T-helper 1 cell treated with Interleukin-12 subunit alpha and Interleukin-12 subunit beta and Interleukin-4 antibody, amounts not matched to agents 30 μg/mL and 1 μg/mL, for 36 hours (primary cell): ENCODE measurements at regions not wholly inside any gene's neighbourhood (a gene's known extent, or its start where the extent isn't known, plus 50 kb on each side); places are given as distances from the start of the nearest gene placed in this dataset.
"Not testable (repeated sequence)": the region's sequence is repeated elsewhere in the genome, so short reads cannot be mapped to it uniquely, and the experiment has no call there.

Experiments
- H3K27ac Mint-ChIP-seq: one replicate; pipeline ENCODE4 v1.8.0; 2021; ENCODE audit warnings: mild to moderate bottlenecking, mixed read lengths
- H3K27me3 Mint-ChIP-seq: one replicate; pipeline ENCODE4 v1.8.0; 2021; ENCODE audit warnings: low read depth, mixed read lengths
- H3K36me3 Mint-ChIP-seq: one replicate; pipeline ENCODE4 v1.8.0; 2021; ENCODE audit warnings: low read depth, mixed read lengths
- H3K4me1 Mint-ChIP-seq: one replicate; pipeline ENCODE4 v1.8.0; 2021; ENCODE audit warnings: low read depth, mixed read lengths
- H3K4me3 Mint-ChIP-seq: one replicate; pipeline ENCODE4 v1.8.0; 2021; ENCODE audit warnings: mild to moderate bottlenecking, moderate library complexity, mixed read lengths
- H3K9me3 Mint-ChIP-seq: one replicate; pipeline ENCODE4 v1.8.0; 2021; ENCODE audit warnings: mixed read lengths

DNA sequence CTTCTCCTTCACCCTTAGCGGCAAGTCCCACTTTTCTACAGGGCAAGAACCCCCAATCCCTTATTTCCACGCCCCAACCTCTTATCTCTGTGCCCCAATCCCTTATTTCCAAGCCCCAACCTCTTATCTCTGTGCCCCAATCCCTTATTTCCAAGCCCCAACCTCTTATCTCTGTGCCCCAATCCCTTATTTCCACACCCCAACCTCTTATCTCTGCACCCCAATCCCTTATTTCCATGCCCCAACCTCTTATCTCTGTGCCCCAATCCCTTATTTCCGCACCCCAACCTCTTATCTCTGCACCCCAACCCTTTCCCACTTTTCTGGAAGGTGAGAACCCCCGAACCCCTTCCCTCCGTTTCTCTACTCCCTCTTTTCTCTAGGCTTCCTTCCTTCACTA lies 116.1 kb upstream of the GJE1 start:
- not testable (repeated sequence) for H3K27ac Mint-ChIP-seq, H3K36me3 Mint-ChIP-seq, H3K4me3 Mint-ChIP-seq, H3K27me3 Mint-ChIP-seq, H3K9me3 Mint-ChIP-seq, H3K4me1 Mint-ChIP-seq

DNA sequence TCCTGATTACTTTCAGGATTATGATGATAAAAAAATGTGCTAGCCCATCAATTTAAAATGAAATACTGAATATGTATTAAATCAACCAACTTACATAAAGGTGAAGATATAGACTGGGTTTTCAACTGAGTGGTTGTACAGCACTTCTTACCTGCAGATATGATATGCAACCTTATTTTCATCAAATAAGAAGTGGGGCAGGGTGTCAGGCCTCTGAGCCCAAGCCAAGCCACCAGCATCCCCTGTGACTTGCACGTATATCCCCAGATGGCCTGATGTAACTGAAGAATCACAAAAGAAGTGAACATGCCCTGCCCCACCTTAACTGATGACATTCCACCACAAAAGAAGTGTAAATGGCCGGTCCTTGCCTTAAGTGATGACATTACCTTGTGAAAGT lies 117.3 kb upstream of the GJE1 start:
- not testable (repeated sequence) for H3K27ac Mint-ChIP-seq, H3K36me3 Mint-ChIP-seq, H3K27me3 Mint-ChIP-seq, H3K9me3 Mint-ChIP-seq, H3K4me3 Mint-ChIP-seq, H3K4me1 Mint-ChIP-seq

DNA sequence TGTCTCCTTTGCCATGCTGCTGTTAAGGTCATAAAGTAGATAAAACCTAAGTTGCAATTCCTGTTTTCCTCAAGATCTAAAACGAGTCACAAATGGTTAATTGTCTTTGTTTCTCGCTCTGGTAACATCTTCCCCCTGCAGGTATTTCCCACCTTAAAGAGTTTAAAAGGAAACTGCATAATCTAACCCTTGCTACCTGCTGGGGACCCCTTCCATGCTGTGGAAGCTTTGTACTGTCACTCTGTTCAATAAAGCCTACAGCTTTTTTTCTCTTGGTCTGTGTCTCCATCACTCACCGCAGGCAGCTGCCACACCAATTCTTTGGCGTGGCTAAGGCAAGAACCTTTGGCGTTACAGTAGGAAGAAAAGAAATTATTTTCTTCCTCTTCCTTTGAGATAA lies 117.7 kb upstream of the GJE1 start:
- Mint-ChIP-seq H3K4me1 (no peaks in the 10 kb centered on the region), H3K9me3 (no peaks in the 10 kb centered on the region), H3K27me3 (peaks cover 4% of the 10 kb centered on the region), H3K27ac (no peak overlapping the region), H3K4me3 (no peak overlapping the region), H3K36me3 (no peaks in the 10 kb centered on the region)

DNA sequence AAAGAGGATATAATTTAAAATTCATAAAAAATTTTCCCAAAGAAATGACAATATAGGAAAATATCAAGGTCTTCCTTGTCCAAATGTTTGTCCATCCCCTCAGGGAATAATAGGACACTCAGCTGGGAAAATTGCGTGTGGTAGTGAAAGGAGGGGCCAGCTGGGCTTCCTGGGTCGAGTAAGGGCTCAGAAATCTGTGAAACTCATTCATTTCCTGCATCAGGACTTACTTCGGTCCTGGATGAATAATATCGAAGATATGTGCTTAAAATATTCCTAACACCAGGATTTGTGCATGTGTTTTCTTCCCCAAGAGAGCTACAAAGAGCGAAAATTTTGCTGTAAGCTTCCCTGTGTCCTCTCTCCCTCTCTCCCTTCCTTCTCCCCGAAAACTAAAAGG lies 118.2 kb upstream of the GJE1 start:
- Mint-ChIP-seq H3K9me3 (no peaks in the 10 kb centered on the region), H3K27ac (no peak overlapping the region), H3K36me3 (no peaks in the 10 kb centered on the region), H3K27me3 (peaks cover 4% of the 10 kb centered on the region), H3K4me3 (no peak overlapping the region), H3K4me1 (no peaks in the 10 kb centered on the region)

DNA sequence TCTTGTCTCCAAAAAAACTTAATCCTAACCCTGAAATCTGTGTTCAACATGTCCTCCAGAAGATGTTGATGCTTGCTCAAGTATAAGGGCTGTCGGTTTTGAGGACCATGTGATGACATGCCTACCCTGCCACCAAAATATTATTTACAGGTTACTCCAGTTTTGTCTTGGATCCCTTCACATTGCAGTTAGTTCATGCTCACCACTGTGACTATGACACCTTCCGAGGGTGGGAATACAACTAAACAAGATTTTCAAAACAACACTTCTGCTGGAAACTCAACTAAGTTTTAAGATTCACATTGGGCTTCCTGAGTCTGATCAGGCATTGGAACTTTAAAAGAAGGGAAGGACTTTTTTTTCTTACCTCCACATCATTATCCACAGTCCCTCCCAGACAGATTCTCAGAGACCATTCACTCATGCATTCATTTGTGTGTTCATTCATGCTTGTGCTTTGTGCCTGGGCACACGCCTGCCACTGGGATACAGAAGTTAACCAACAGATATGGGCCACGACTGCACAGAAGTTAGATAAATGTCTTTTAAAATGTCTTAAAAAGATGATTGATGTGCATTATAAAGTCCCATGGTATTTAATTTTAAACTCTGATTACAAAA lies 118.7 kb upstream of the GJE1 start:
- H3K9me3 Mint-ChIP-seq = no peaks in the 10 kb centered on the region
- no peak overlapping the region for H3K27ac Mint-ChIP-seq
- no peaks in the 10 kb centered on the region for H3K4me1 Mint-ChIP-seq
- H3K36me3 Mint-ChIP-seq = no peaks in the 10 kb centered on the region
- H3K4me3 Mint-ChIP-seq = no peak overlapping the region
- peaks cover 4% of the 10 kb centered on the region for H3K27me3 Mint-ChIP-seq

DNA sequence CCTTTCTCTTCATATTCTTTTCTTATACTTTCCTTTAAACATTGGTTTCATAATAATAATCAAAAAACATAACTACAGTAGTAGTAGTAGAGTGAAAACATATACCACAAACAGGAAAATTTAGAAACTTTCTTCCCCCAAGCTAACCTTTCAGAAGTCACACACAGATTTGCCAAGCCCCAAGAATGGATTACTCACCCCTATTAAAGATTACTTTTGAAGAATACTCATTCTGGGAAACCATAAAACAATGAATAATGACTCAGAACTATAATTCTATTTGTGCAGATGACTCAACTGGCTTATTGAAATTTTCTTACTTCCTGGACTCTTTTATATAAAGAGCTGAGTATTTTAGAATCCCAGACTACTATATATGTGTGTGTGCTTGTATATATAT lies 119.4 kb upstream of the GJE1 start:
- Mint-ChIP-seq H3K27me3 (peaks cover 4% of the 10 kb centered on the region), H3K4me3 (no peak overlapping the region), H3K9me3 (no peaks in the 10 kb centered on the region), H3K36me3 (no peaks in the 10 kb centered on the region), H3K4me1 (no peaks in the 10 kb centered on the region), H3K27ac (no peak overlapping the region)

DNA sequence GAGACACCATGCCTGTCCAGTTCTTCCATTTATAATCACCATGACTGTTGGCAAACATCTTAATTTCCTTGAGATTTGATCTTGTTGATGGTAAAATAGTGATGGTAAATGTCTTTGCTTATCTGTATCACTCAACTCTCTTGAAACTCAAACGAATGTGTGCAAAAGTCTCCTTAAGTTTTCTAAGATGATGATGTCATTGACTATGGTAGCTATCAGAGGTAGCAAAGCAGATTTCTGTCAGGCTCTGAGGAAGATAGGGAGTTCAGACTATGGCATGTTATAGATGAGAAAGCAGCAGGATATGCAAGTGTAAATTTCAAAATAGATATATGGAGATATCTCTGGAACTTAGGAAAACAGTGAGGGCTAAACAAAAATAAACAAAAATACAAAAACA lies 121.0 kb upstream of the GJE1 start:
- H3K36me3 Mint-ChIP-seq = no peaks in the 10 kb centered on the region
- no peak overlapping the region for H3K27ac Mint-ChIP-seq
- H3K4me3 Mint-ChIP-seq = no peak overlapping the region
- peaks cover 4% of the 10 kb centered on the region for H3K27me3 Mint-ChIP-seq
- H3K4me1 Mint-ChIP-seq = no peaks in the 10 kb centered on the region
- H3K9me3 Mint-ChIP-seq = no peaks in the 10 kb centered on the region

DNA sequence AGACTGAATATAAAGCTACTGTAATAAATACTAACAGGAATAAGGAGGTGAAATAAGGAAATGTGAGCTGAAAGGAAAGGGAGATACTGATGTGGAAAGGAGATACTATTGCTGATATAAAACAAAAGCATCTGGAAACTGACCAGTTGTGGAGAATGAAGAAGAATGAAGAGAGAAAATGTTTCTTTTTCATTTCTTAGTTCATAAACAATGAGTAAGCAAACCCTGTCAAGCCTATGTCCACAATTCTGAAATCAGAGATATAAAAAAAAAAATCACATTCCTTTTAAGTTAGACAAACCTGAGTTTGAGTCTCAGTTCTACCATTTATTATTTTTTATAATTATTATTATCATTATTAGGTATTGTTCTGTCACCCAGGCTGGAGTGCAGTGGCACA lies 121.6 kb upstream of the GJE1 start:
- H3K4me1 Mint-ChIP-seq = no peaks in the 10 kb centered on the region
- no peak overlapping the region for H3K27ac Mint-ChIP-seq
- no peaks in the 10 kb centered on the region for H3K9me3 Mint-ChIP-seq
- H3K4me3 Mint-ChIP-seq = no peak overlapping the region
- peaks cover 4% of the 10 kb centered on the region for H3K27me3 Mint-ChIP-seq
- H3K36me3 Mint-ChIP-seq = no peaks in the 10 kb centered on the region

DNA sequence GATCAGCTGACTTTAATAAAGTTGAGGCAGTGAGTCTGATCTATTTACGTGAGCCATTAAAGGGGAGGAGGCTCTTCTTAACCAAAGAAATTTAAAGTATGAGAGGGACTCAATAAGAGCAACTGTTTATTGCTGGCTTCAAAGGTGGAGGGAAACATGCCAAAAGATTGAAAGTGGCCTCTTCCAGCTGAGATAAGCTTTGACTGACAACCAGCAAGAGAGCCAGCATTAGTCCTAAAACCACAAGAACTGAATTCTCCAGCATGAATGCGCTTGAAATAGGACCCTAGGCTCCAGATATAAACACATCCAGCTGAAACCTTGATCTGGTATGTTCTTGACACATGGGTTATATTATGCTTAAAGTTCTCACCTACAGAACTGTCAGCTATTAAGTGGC lies 123.1 kb upstream of the GJE1 start:
- Mint-ChIP-seq H3K27me3 (peaks cover under 1% of the 10 kb centered on the region), H3K4me3 (no peak overlapping the region), H3K4me1 (no peaks in the 10 kb centered on the region), H3K27ac (no peak overlapping the region), H3K36me3 (no peaks in the 10 kb centered on the region), H3K9me3 (no peaks in the 10 kb centered on the region)

DNA sequence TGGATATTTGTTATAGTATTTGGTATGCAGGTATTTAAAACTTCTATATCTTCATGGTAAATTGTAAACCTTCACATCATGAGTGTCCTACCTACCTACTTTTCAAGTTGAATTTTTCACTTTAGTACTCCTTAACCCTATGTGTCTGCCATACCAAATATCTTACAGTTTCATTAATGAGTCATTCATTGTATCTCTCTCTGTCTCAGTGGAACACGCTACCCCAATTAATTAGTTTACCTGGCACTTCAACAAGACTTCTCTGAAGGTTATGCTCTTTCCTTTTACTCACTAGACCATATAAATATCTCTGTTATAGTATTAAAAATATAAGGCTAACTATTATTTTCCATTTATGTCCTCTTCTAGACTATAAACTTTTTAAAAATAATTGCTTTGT lies 123.9 kb upstream of the GJE1 start:
- Mint-ChIP-seq H3K27me3 (no peaks in the 10 kb centered on the region), H3K27ac (no peak overlapping the region), H3K36me3 (no peaks in the 10 kb centered on the region), H3K9me3 (no peaks in the 10 kb centered on the region), H3K4me3 (no peak overlapping the region), H3K4me1 (no peaks in the 10 kb centered on the region)

DNA sequence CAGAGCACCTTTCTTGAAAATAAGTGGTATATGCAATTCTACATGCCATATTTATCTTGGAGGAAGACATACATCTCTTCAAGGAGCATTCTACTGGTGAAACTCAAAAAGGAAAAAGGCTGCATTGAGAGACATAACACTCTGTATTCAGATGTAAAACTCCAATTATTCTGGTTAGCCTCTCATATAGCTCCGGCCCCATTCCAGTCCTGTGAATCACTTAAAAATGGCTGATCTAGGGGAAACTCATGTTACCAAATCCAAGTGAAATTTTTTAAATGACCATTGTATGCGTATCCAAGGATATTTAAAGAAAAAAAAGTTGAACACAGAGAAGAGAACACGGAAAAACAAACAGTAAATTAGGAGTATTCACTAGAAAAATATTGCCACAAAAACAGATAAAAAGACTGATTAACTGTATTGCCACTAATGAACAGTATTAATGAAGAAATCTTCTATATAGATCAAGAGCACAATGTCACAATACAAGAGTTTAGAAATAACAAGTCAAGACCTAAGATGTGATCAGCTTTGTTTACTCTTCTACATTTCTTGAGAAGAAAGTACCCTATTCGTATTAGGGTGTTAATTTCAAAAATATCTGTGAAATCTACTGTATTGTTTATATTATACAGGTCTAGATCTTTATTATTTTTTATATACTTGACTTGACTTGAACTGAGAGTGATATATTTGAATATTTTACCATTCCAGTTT lies 124.5 kb upstream of the GJE1 start:
- no peaks in the 10 kb centered on the region for H3K27me3 Mint-ChIP-seq
- H3K36me3 Mint-ChIP-seq = no peaks in the 10 kb centered on the region
- no peaks in the 10 kb centered on the region for H3K9me3 Mint-ChIP-seq
- H3K4me1 Mint-ChIP-seq = no peaks in the 10 kb centered on the region
- no peak overlapping the region for H3K27ac Mint-ChIP-seq
- no peak overlapping the region for H3K4me3 Mint-ChIP-seq

DNA sequence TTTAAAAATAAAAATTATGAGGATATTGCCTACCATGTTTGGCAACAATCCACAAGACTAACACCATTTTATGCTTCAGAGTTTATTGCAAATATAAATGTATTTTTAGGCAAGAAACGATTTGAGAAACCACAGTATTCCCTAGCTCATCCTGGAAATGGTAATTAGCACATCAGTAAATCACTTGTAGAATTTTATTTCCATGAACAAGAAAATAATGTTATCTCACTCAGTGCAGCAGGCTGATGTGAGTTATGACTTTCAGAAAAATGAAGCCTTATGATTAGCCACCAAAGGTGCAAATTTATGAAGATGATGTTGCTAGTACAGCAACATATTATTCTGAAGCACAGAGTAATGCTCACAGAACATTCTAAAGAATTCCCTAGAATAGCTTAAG lies 127.7 kb upstream of the GJE1 start:
- H3K27me3 Mint-ChIP-seq = no peaks in the 10 kb centered on the region
- H3K27ac Mint-ChIP-seq = no peak overlapping the region
- H3K9me3 Mint-ChIP-seq = no peaks in the 10 kb centered on the region
- no peaks in the 10 kb centered on the region for H3K36me3 Mint-ChIP-seq
- H3K4me3 Mint-ChIP-seq = no peak overlapping the region
- no peaks in the 10 kb centered on the region for H3K4me1 Mint-ChIP-seq

DNA sequence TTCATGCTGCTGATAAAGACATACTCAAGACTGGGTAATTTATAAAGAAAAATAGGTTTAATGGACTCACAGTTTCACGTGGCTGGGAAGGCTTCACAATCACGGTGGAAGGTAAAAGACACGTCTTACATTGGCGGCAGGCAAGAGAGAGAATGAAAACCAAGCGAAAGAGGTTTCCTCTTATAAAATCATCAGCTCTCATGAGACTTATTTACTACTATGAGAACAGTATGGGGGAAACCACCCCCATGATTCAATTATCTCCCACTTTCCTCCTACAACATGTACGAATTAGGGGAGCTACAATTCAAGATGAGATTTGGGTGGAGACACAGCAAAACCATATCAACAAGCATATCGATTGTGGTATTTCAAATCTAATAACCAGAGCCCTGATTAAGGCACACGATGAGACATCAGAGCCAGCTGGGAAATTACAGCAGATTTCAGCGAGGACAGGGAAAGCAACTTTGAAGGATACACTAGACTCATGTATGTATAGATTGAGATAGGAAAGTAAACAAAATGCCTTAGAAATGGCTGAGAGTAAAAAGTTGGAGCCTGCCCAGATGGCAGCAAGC lies 129.8 kb upstream of the GJE1 start:
- Mint-ChIP-seq H3K4me3 (no peak overlapping the region), H3K9me3 (no peaks in the 10 kb centered on the region), H3K27ac (no peak overlapping the region), H3K27me3 (no peaks in the 10 kb centered on the region), H3K36me3 (no peaks in the 10 kb centered on the region), H3K4me1 (no peaks in the 10 kb centered on the region)

DNA sequence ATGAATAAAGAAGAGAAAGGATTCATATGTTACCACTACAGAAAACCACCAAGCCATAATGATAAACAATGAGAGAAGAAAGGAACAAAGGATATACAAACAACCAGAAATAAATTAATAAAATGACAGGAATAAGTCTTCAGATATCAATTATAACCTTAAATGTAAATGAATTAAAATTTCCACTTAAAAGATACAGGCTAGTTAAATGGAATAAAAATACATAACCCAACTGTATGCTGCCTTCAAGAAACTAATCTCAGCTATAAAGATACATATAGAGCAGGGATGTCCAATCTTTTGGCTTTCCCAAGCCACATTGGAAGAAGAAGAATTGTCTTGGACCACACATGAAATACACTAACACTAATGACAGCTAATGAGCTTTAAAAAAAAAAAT lies 135.9 kb upstream of the GJE1 start:
- H3K4me3 Mint-ChIP-seq = no peak overlapping the region
- H3K36me3 Mint-ChIP-seq = no peaks in the 10 kb centered on the region
- H3K9me3 Mint-ChIP-seq = no peaks in the 10 kb centered on the region
- H3K27ac Mint-ChIP-seq = no peak overlapping the region
- no peaks in the 10 kb centered on the region for H3K4me1 Mint-ChIP-seq
- no peaks in the 10 kb centered on the region for H3K27me3 Mint-ChIP-seq

DNA sequence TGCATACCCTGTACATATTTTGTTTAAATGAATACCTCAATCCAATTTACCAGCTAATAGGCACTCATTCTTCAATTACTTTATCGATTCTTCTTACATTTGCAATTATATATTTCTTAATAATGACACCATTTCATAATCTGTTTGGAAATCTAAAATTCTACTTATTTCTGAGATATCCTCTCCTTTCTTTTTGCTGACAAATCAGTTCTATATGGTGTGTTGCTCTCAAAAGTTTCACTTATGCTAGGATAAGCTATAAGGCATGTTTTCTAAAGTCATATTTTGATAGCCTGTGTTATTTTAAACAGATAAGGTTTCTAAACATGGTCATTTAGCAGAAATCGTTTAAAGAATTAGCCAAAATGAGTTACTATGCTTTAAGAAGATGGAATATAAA lies 140.6 kb upstream of the GJE1 start:
- no peaks in the 10 kb centered on the region for H3K27me3 Mint-ChIP-seq
- no peaks in the 10 kb centered on the region for H3K9me3 Mint-ChIP-seq

More for the DNA sequence above, 140.6 kb upstream of the GJE1 start:
- Mint-ChIP-seq H3K27ac (no peak overlapping the region), H3K36me3 (no peaks in the 10 kb centered on the region), H3K4me3 (no peak overlapping the region), H3K4me1 (no peaks in the 10 kb centered on the region)
